Inflammatory macrophage (primary cell): ENCODE measurements at regions not wholly inside any gene's neighbourhood (a gene's known extent, or its start where the extent isn't known, plus 50 kb on each side); places are given as distances from the start of the nearest gene placed in this dataset.

ENCODE experiments used
- DNase-seq, 2 donors: peaks; one replicate each; pipeline ENCODE4 v3.0.0-alpha.2; 2020 to 2022

DNA sequence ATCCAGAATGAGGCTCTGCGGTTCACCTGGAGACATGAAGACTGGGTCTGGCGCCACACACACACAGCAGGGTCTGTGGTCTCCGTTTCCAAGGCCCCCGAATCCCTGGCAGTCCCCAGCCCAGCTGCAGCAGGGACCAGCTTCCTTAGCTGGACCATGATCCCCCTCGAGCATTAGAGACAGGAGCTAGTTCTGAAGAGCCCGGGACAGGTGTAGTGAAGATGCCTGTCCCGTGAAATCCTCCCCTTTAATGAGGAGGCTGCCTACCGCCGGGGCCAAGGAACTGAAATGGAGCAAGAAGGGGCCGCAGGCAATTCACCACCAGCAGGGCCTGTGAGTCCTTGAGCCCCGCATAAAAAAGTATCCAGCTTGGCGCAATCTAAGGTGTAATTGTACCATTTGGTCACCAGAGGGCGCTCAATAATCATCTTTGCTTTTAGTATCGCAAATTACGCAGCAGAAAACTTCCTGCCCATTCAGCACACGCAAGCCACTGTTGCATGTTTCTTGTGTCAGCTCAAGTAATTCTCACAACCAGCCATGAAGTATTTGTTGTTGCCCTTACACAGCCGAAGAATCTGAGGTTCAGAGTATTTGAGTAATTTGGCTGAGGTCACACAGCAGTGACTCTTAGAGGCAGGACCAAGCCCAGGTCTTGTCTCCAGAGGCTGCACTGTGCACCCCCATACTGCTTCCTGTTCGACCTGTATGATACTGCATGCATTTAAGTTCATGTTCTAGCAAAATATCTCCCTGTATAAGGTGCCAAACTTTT, 54.3 kb upstream of the PPP2R5C start:
- DNase-seq, result peak; percentile 89 to 92

DNA sequence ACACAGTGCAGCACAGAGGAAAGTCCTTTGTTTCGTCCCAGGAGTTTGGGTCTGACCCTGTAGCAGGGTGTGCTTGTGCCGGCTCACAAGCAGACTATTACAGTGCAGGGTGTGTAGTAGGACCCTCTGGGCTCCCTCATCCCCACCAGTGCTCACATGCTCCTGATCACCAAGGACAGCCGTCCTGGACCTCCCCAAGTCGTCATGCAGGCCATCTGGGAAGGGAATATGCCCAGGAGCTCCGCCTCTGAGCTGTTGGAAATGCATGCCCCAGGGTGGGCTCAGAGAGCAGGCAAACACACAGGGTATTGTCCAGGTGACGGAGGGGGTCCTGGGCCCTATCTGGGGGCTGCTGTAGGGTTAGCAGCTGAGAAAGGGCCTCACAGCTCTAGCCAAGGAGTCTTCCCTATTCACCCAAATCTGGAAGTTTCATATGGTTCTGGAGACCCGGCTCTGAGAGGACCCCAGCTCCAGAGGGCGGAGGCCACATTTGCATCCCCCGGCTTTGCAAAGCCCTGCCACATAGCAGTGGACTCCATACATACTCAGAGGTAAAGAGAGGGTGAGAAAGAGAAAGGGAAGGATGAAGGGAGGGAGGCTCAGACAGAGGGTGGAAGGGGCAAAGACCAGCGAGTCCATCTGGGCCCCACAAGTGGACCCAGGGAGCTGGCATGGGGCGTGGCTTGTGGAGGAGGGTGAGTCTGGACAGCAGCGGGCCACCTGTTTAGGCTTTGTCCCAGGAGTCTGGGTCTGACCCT, 53.5 kb upstream of the PPP2R5C start:
- DNase-seq, result no peak

- no peak for DNase-seq
Measured at GRCh38 chr14:101708853-101709532, 52.5 kb upstream of the PPP2R5C start.

DNA sequence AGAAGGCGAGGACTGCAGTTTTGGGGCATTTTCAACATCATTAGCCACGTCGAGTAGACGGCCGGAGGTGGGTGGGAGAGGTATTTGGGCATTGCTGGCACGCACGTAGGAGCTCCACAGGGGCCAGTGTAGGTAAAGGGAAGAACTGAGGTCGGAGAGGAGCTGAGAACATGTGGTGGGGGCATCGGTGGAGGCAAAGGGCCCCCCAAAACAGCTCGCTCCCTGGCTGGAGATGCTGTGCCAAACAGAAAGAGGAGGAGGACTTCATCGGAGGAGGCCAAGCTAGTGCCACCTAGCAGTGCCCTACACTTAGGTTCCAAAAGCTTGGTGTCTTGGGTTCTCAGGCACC, 52.0 kb upstream of the PPP2R5C start:
- DNase-seq, result no peak

GRCh38 chr14:101709962-101710931, 51.3 kb upstream of the PPP2R5C start:
- no peak for DNase-seq

GRCh38 chr14:101711041-101711856, 50.3 kb upstream of the PPP2R5C start:
- no peak for DNase-seq
